Ishikawa (cell line): ENCODE measurements at regions not wholly inside any gene's neighbourhood (a gene's known extent, or its start where the extent isn't known, plus 50 kb on each side); places are given as distances from the start of the nearest gene placed in this dataset.

Experiments
- CEBPB ChIP-seq: IDR thresholded peaks from 2 replicates; pipeline ENCODE4 v1.6.1; 2012
- CREB1 ChIP-seq: IDR thresholded peaks from 2 replicates; pipeline ENCODE4 v1.6.1; 2012; ENCODE audit warnings: low read depth
- EGR1 ChIP-seq: IDR thresholded peaks from 2 replicates; pipeline ENCODE4 v1.6.1; 2012
- EP300 ChIP-seq: IDR thresholded peaks from 2 replicates; pipeline ENCODE4 v1.6.1; 2012; ENCODE audit warnings: borderline replicate concordance
- FOXM1 ChIP-seq: IDR thresholded peaks from 2 replicates; pipeline ENCODE4 v1.6.1; 2012; ENCODE audit warnings: low read depth, borderline replicate concordance
- NFIC ChIP-seq: IDR thresholded peaks from 2 replicates; pipeline ENCODE4 v1.6.1; 2012
- RAD21 ChIP-seq: IDR thresholded peaks from 2 replicates; pipeline ENCODE4 v1.6.1; 2012; ENCODE audit warnings: low read depth
- REST ChIP-seq: IDR thresholded peaks from 2 replicates; pipeline ENCODE4 v1.6.1; 2012; ENCODE audit warnings: low read depth, mild to moderate bottlenecking
- TAF1 ChIP-seq: IDR thresholded peaks from 2 replicates; pipeline ENCODE4 v1.6.1; 2012; ENCODE audit warnings: low read depth, mild to moderate bottlenecking
- TCF12 ChIP-seq: IDR thresholded peaks from 2 replicates; pipeline ENCODE4 v1.6.1; 2012; ENCODE audit warnings: low read depth
- TEAD4 ChIP-seq: IDR thresholded peaks from 2 replicates; pipeline ENCODE4 v1.6.1; 2012
- YY1 ChIP-seq: IDR thresholded peaks from 2 replicates; pipeline ENCODE4 v1.6.1; 2012; ENCODE audit warnings: low read depth
- ZBTB7A ChIP-seq: IDR thresholded peaks from 2 replicates; pipeline ENCODE4 v1.6.1; 2012; ENCODE audit warnings: low read depth
- TF ChIP-seq, protein P1 (sequence below): IDR thresholded peaks from 2 replicates; pipeline ENCODE4 v1.6.1; 2012
- TF ChIP-seq, protein P2 (sequence below): IDR thresholded peaks from 2 replicates; pipeline ENCODE4 v1.6.1; 2012

DNA sequence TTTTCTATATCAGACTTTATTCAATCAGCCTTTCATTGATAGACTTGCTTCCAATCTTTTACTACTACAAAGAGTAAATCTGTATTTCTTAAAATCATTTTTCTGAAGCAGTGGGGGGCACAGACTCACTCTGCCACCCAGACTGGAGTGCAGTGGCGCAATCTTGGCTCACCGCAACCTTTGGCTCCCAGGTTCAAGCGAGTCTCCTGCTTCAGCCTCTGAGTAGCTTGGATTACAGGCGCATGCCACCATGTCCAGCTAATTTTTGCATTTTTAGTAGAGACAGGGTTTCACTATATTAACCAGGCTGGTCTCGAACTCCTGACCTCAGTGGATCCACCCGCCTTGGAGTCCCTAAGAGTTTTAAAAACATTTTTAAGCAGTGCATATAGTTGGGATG is 270.6 kb upstream of the REG3G start:
- TF ChIP-seq CEBPB: no peak
- no peak for TF ChIP-seq EP300
- TF ChIP-seq RAD21: no peak
- TF ChIP-seq FOXM1: no peak

DNA sequence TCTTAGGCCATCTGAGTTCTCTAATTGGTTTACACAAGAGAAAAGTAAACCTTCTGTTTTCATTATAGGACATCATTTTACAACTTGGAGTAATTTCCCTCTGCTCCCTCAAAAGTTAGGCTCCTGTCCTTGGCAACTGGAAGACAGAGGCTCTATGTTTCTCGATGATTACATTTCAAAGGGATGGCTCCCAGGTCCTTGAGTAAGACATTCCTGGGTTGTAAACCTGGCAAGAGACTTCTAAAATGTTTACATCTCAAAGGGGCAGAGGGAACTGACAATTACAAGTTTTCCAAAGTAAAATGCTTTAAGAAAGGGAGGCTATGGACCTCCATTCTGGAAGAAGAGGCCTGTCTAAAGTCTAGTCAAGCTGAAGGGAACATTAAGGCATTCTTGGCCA is 268.3 kb upstream of the REG3G start:
- TF ChIP-seq REST (no peak), RAD21 (no peak), CEBPB (no peak), TEAD4 (no peak), TCF12 (no peak), EP300 (no peak), TAF1 (no peak)
- TF ChIP-seq, protein P1, sequence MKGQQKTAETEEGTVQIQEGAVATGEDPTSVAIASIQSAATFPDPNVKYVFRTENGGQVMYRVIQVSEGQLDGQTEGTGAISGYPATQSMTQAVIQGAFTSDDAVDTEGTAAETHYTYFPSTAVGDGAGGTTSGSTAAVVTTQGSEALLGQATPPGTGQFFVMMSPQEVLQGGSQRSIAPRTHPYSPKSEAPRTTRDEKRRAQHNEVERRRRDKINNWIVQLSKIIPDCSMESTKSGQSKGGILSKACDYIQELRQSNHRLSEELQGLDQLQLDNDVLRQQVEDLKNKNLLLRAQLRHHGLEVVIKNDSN: no peak

DNA sequence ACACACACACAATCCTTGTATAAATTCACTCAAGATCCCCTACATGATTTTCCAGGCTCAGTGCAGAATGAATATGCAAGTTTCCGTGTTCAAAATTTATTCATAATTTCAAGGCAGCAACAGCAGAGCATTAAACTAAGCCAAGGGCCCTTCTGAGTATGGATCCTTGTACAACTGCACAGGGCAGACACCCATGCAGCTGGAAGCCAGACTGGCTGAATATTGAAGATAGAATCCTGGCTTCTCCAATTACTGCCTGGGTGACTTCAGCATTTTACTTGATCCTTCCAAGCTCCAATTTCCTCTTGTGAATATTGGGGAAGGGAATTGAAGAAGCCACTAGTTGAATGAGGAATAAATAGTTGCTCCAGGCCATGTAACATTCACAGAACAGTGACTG is 267.9 kb upstream of the REG3G start:
- no peak for TF ChIP-seq CEBPB
- TF ChIP-seq REST: no peak
- TF ChIP-seq TCF12: no peak

DNA sequence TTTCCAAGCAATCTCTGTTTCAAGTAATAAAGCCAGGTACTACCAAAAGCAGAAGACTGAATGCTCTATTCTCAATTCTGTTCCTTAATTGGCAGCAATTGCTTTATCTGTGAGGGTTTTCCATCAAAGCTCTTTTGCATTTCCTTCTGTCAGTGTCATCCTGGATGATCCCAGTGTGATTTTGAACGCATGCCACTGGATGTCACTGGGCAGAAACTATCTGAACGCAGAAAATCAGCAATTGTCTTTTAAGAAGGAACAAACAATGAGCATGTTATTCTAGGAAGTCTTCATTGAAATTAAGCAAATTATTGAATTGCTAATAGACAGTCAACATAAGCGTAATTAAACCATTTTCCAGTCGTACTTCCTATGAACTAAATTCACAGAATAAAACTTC is 259.0 kb upstream of the REG3G start:
- TF ChIP-seq TCF12 (no peak), EGR1 (no peak), NFIC (no peak), REST (no peak), RAD21 (no peak), TAF1 (no peak), CREB1 (no peak), YY1 (no peak), TEAD4 (no peak), EP300 (no peak), FOXM1 (no peak), CEBPB (no peak), ZBTB7A (no peak)
- TF ChIP-seq, protein P2, sequence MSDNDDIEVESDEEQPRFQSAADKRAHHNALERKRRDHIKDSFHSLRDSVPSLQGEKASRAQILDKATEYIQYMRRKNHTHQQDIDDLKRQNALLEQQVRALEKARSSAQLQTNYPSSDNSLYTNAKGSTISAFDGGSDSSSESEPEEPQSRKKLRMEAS: no peak
- TF ChIP-seq, protein P1: no peak

GRCh38 chr2:78768016-78768415 is 257.5 kb upstream of the REG3G start:
- TF ChIP-seq YY1 (no peak), FOXM1 (no peak), REST (no peak), RAD21 (no peak), TEAD4 (no peak), ZBTB7A (no peak)
